Renal cortex interstitium (tissue), 11 donors: ENCODE measurements at regions not wholly inside any gene's neighbourhood (a gene's known extent, or its start where the extent isn't known, plus 50 kb on each side); places are given as distances from the start of the nearest gene placed in this dataset.

Experiments used
- DNase-seq, 11 donors: peaks; one replicate each; pipeline ENCODE4 v3.0.0-alpha.2; 2013; ENCODE audit warnings: low read depth in 9 of 11, low spot score in 4 of 11; ENCODE audit errors: extremely low read depth in 1 of 11

DNA sequence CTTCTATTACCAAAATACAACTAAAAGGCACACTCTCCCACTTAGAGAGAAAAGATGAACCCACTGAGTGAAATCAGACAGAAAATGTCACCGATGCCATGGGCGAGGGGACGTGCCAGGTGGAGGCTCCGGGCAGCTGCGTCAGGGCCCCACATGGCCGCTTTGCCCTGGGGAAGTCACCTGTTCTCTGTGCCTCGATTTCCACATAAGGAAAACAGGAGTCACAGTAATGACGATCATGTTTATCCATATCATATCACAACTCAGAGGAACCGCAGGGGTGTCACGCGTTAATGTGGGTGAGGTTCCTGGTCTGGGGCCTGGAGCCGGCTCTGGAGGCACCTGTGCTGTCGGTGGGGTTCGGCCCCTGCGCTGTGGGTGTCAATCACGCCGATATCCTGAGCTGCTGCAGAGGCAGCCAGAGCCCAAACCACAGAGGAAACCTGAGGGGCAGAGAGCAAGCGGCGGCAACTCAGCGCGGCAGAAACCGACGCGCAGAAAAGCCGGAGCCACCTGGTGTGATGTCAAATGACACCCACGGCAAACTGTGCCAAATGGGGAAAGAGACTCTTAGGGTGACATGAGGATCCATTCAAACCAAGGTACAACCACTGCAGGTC, 243.7 kb downstream of the BRD1 start:
- DNase-seq = no peak

DNA sequence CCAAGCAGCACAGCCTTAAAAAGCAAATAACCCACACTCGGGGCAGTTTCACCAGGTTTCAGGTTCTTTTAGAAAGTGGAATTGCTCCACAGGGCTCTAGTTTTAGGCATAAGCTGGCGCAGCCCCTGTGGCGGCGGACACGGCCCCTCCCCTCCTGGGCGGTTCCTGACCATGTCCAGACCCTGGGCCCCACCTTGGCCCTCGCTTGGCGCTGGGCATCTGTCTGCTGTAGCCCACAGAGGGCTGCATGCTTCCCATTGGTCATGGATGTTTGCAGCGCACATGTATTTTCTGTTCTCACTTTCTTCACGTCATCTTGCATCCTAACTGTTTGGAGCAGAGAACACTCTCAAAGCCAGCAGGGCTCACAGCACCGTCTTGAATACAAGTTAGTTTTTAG, 244.3 kb downstream of the BRD1 start:
- no peak for DNase-seq

DNA sequence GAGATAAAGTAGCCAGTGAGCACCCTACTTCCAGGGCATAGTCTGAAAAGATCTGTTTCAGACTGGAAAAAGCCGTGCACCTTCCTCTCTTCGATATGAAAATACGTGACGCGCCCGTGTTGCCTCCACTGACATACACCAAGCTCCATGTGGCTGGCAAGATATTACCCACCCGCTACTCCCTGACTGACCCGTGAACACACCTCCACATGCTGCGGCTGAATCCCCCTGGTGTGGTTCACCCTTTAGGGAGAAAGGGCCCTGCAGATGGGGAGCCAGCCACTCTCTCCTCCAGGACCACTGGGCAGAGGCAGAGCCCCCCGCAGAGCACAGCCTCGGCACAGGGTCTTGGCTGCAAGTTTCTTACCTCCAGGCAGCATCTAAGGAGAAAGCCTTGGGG, 245.0 kb downstream of the BRD1 start:
- no peak for DNase-seq

- DNase-seq = no peak
These were observed 245.5 kb downstream of the BRD1 start for GRCh38 chr22:49582181-49582580.

DNA sequence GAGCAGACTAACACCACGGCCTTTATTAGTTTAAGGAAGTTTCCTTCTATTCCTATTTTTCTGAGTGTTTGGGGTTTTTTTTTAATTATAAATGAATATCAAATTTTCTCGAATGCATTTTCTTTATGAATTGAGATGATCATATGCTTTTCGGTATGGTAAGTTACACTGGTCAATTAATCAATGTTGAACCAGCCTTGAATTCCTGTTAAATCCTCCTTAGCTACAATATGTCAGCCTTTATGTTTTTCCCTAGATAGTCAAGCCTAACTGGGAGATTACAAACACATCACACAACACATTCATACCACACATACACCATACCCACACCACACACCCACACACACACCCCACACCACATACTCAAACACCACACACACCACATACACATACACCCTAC, 247.6 kb downstream of the BRD1 start:
- no peak for DNase-seq

DNA sequence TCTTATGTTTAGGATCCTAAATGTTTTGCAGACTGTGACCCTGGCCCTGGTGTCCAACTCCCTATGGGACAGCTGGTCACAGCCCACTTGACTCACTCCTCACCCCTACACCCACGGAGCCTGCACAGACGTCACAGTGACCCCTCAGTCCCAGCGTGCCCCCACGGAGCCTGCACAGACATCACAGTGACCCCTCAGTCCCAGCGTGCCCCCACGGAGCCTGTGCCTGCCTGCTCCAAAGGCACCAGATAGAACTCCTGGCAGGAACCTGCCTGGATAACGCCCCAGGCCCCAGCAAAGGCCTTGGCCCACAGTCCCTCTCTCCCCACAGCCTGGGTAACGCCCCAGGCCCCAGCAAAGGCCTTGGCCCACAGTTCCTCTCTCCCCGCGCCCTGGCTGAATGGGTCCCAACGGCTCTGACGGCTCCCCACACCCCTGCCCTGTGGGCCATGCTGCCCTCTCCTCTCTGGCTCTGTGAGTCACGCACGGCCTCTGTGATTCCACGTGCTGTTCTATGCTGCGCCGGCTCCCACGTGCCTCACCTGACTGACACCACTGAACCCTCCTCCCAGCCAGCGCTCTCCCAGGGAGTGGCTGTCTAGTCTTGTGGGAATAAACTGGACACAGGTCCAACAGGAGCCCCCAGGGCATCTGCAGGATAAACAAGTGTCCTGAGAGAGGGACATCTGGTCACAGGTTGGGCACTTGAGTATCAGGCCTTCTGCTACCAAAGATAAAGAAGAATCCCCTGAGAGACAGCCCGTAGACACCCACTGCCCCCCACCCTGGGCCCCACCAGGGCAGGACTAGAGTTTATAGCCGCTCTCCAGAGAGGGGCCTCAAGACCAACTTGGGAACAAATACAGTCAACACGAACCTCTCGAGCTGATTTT, 250.3 kb downstream of the BRD1 start:
- no peak for DNase-seq

- no peak for DNase-seq
These were observed 251.2 kb downstream of the BRD1 start for GRCh38 chr22:49576241-49577141.

DNA sequence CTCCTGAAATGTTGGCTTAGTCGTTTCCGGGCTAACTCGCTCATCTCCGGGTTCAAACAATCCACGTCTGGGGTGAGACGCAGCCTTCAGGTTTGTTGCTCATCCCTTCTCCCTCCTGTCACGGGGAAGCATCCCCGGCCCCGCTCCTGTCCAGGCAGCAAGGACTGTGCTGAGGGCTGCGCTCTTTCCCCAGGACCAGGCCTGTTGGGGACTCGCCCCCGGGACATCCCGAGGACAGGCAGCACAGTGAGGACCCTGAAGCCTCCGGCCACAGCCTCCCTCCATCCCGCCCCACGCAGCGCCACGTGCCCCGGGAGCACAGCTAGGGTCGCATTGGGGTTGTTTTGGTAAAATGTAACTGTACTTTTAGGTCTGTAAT, 252.0 kb downstream of the BRD1 start:
- DNase-seq = no peak

- no peak for DNase-seq
These were observed 252.6 kb downstream of the BRD1 start for GRCh38 chr22:49574881-49575702.

- DNase-seq = no peak
These were observed 253.3 kb downstream of the BRD1 start for GRCh38 chr22:49574205-49574880.

DNA sequence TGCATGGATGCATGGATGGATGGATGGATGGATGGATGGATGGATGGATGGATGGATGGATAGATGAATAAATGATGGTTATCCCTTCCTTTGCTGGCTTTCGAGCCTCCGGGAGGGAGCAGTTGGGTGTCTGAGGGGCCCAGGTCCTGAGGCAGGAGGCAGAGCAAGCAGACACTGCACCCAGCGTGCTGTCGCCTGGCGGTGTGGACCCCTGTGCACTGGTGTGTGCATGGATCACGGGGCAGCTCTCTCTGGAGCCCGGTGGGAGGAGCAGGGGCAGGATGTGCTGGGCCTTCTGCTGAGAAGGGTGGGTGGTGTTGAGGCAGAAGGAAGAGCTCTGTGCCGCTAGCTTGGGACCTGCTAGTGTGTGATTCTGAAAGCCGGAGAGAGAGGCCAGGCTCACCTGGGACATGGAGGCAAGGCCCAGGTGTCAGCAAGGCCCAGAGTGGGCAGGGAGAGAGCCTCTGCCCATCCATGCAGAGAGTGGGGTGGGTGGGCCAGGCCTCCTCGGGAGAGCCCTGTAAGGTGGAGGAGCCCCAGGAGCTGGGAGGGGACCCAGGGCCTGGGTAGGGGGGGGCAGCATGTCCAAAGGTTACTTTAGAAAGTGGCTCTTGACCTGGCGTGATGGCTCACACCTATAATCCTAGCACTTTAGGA, 254.4 kb downstream of the BRD1 start:
- no peak for DNase-seq

DNA sequence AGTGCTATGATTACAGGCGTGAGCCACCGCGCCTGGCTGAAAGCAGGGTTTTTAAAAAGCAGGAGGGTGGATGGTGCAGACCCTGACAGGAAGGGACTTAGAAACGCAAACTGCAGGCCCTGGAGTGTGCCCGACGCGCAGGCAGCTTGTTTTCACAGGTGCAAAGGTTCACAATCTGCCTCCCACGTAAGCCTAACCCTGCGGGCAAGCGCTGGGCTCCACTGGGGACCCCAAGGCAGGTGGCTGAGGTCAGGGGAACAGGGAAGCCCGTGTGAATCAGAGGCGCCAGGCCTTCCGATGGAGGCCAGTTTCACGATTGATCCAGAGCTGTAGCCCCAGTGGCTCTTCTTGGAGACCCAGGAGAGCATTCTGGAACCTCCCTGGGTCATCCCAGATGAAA, 256.3 kb downstream of the BRD1 start:
- no peak for DNase-seq

- DNase-seq = no peak
These were observed 257.4 kb downstream of the BRD1 start for GRCh38 chr22:49570032-49570848.

DNA sequence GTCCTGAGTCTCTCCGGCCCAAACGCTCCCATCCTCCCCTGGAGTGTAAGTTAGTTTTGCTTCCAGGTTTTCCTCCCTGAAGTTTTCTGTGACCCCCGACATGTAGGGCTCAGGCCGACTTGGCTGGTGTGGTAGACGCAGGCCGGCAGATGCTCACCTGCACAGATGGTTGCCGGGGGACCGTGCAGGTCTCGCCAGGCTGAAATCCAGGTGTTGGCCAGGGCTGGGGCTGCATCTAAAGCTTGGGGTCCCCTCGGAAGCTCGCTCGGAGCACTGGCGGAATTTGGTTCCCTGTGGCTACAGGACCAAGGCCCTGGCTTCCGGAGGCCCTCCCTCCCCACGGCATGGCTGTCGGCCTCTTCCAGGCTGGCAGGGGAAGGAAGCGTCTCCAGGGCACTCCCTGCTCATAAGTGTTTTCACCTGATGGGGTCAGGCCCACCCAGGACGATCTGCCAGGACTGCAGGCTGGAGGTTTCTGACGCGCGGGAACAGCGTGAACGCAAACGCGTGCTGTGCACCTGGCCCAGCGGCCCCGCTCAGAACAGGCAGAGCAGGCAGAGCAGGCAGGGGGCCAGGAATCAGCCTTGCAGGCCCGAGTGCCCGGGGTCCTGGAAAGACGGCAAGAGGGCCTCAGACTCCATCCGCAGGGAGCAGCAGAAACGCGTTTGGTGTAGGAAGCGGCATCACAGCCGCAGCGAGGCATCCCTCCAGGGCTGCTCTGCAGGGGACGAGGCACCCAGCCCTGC, 258.2 kb downstream of the BRD1 start:
- DNase-seq = no peak

GRCh38 chr22:49568751-49569285, 258.9 kb downstream of the BRD1 start:
- DNase-seq = no peak
